H9 (cell line): ENCODE measurements at regions not wholly inside any gene's neighbourhood (a gene's known extent, or its start where the extent isn't known, plus 50 kb on each side); places are given as distances from the start of the nearest gene placed in this dataset.

Experiments
- DNase-seq: peaks from one replicate; pipeline ENCODE4 v3.0.0-alpha.2; 2017
- H2AFZ ChIP-seq: one replicate; pipeline ENCODE4 v1.6.1; 2013; ENCODE audit warnings: mild to moderate bottlenecking, low read length, control low read depth, moderate library complexity
- H2AK5ac ChIP-seq: 2 replicates; pipeline ENCODE4 v1.6.1; 2013; ENCODE audit warnings: low read length, control low read depth, mixed read lengths; ENCODE audit not compliant: insufficient read length
- H2BK120ac ChIP-seq: one replicate; pipeline ENCODE4 v1.6.1; 2013; ENCODE audit warnings: low read depth, mild to moderate bottlenecking, low read length, control low read depth, inconsistent platforms; ENCODE audit not compliant: poor library complexity, severe bottlenecking
- H2BK12ac ChIP-seq: 2 replicates; pipeline ENCODE4 v1.6.1; 2013; ENCODE audit warnings: low read length, control low read depth, mixed read lengths, low read depth; ENCODE audit not compliant: insufficient read length
- H2BK15ac ChIP-seq: 2 replicates; pipeline ENCODE4 v1.6.1; 2013; ENCODE audit warnings: low read depth, low read length, control low read depth
- H2BK20ac ChIP-seq: one replicate; pipeline ENCODE4 v1.6.1; 2013; ENCODE audit warnings: low read depth, mild to moderate bottlenecking, low read length, control low read depth, inconsistent platforms; ENCODE audit not compliant: poor library complexity, severe bottlenecking
- H2BK5ac ChIP-seq: 2 replicates; pipeline ENCODE4 v1.6.1; 2013; ENCODE audit warnings: low read length, control low read depth, mixed read lengths; ENCODE audit not compliant: insufficient read length
- H3K14ac ChIP-seq: 2 replicates; pipeline ENCODE4 v1.6.1; 2013; ENCODE audit warnings: low read length, control low read depth; ENCODE audit not compliant: insufficient read depth
- H3K18ac ChIP-seq: 2 replicates; pipeline ENCODE4 v1.6.1; 2013; ENCODE audit warnings: low read depth, mild to moderate bottlenecking, mixed read lengths, low read length, control low read depth; ENCODE audit not compliant: insufficient read length
- H3K23ac ChIP-seq: 2 replicates; pipeline ENCODE4 v1.6.1; 2013; ENCODE audit warnings: low read length, control low read depth, mixed read lengths, low read depth; ENCODE audit not compliant: insufficient read length
- H3K23me2 ChIP-seq: 2 replicates; pipeline ENCODE4 v1.6.1; 2013; ENCODE audit warnings: low read depth, mild to moderate bottlenecking, mixed read lengths, low read length, control low read depth; ENCODE audit not compliant: insufficient read length, poor library complexity, severe bottlenecking
- H3K27ac ChIP-seq: 2 replicates; pipeline ENCODE4 v1.5.1; 2013; ENCODE audit warnings: low read length, control low read depth, mixed read lengths, low read depth; ENCODE audit not compliant: insufficient read length
- H3K27me3 ChIP-seq: 2 replicates; pipeline ENCODE4 v1.6.1; 2013; ENCODE audit warnings: low read length, control low read depth, inconsistent platforms; ENCODE audit not compliant: insufficient read depth
- H3K4ac ChIP-seq: 2 replicates; pipeline ENCODE4 v1.6.1; 2013; ENCODE audit warnings: low read depth, mild to moderate bottlenecking, control low read depth, inconsistent platforms, low read length, moderate library complexity
- H3K4me1 ChIP-seq: 2 replicates; pipeline ENCODE4 v1.6.1; 2013; ENCODE audit warnings: low read length, control low read depth, inconsistent platforms; ENCODE audit not compliant: insufficient read depth
- H3K4me2 ChIP-seq: 2 replicates; pipeline ENCODE4 v1.6.1; 2013; ENCODE audit warnings: low read length, control low read depth, mixed read lengths; ENCODE audit not compliant: insufficient read length, insufficient read depth
- H3K56ac ChIP-seq: 2 replicates; pipeline ENCODE4 v1.6.1; 2013; ENCODE audit warnings: low read depth, mild to moderate bottlenecking, mixed read lengths, low read length, control low read depth; ENCODE audit not compliant: insufficient read length
- H3K79me1 ChIP-seq: 2 replicates; pipeline ENCODE4 v1.6.1; 2013; ENCODE audit warnings: low read depth, mild to moderate bottlenecking, moderate library complexity, low read length, control low read depth, inconsistent platforms; ENCODE audit not compliant: insufficient read depth, poor library complexity, severe bottlenecking
- H3K79me2 ChIP-seq: 2 replicates; pipeline ENCODE4 v1.6.1; 2013; ENCODE audit warnings: low read length, control low read depth, inconsistent platforms; ENCODE audit not compliant: insufficient read depth
- H3K9ac ChIP-seq: 2 replicates; pipeline ENCODE4 v1.6.1; 2013; ENCODE audit warnings: low read length, control low read depth, mixed read lengths; ENCODE audit not compliant: insufficient read length; ENCODE audit errors: extremely low read depth
- H3K9me3 ChIP-seq: one replicate; pipeline ENCODE4 v1.6.1; 2013; ENCODE audit warnings: low read depth, low read length, inconsistent platforms; ENCODE audit not compliant: control insufficient read depth
- H3T11ph ChIP-seq: one replicate; pipeline ENCODE4 v1.6.1; 2013; ENCODE audit warnings: mild to moderate bottlenecking, low read length, control low read depth, inconsistent platforms
- H4K20me1 ChIP-seq: one replicate; pipeline ENCODE4 v1.6.1; 2013; ENCODE audit not compliant: control insufficient read depth, insufficient read length, insufficient read depth
- H4K5ac ChIP-seq: 2 replicates; pipeline ENCODE4 v1.6.1; 2013; ENCODE audit warnings: low read depth, mild to moderate bottlenecking, mixed read lengths, low read length, control low read depth; ENCODE audit not compliant: insufficient read length
- H4K8ac ChIP-seq: replicated peaks from 2 replicates; pipeline ENCODE4 v1.6.1; 2013; ENCODE audit warnings: low read length, control low read depth, mixed read lengths, low read depth; ENCODE audit not compliant: insufficient read length
- H4K91ac ChIP-seq: 2 replicates; pipeline ENCODE4 v1.6.1; 2013; ENCODE audit warnings: low read depth, mild to moderate bottlenecking, moderate library complexity, mixed read lengths, low read length, control low read depth; ENCODE audit not compliant: insufficient read length
- H3K27ac Mint-ChIP-seq, 3 experiments: 2 replicates in 2 of 3; 3 replicates in 1 of 3; pipeline ENCODE4 v1.8.0; 2020 to 2021; ENCODE audit warnings: mixed read lengths in 3 of 3, mild to moderate bottlenecking in 1 of 3, moderate library complexity in 1 of 3
- H3K27me3 Mint-ChIP-seq: 2 replicates; pipeline ENCODE4 v1.8.0; 2021; ENCODE audit warnings: low read depth, mild to moderate bottlenecking, moderate library complexity, mixed read lengths
- H3K36me3 Mint-ChIP-seq, 3 experiments: 2 replicates in 2 of 3; 3 replicates in 1 of 3; pipeline ENCODE4 v1.8.0; 2020 to 2021; ENCODE audit warnings: low read depth in 3 of 3, mixed read lengths in 3 of 3; ENCODE audit not compliant: insufficient read depth in 1 of 3
- H3K4me1 Mint-ChIP-seq, 2 experiments: 2 replicates each; pipeline ENCODE4 v1.8.0; 2020; ENCODE audit warnings: mixed read lengths in 2 of 2
- H3K4me3 Mint-ChIP-seq, 2 experiments: 2 replicates in 1 of 2; 3 replicates in 1 of 2; pipeline ENCODE4 v1.8.0; 2020 to 2021; ENCODE audit warnings: mild to moderate bottlenecking in 2 of 2, mixed read lengths in 2 of 2, moderate library complexity in 1 of 2
- H3K9me3 Mint-ChIP-seq, 2 experiments: 2 replicates in 1 of 2; 3 replicates in 1 of 2; pipeline ENCODE4 v1.8.0; 2020; ENCODE audit warnings: mild to moderate bottlenecking in 2 of 2, mixed read lengths in 2 of 2, moderate library complexity in 1 of 2
- WGBS: extraction: QIAGEN DNeasy Blood & Tissue Kit; methylation state at CpG from one replicate; pipeline ENCODE4 v1.1.7; 2013; ENCODE audit warnings: missing lambda C conversion rate, low lambda C conversion rate, mixed read lengths; ENCODE audit not compliant: insufficient read length; ENCODE audit errors: extremely low coverage; 5-methylcytosine and 5-hydroxymethylcytosine counted together
- TF ChIP-seq, protein P1 (sequence below): fragments of 200-600 bp; sonication (generic); conservative IDR thresholded peaks from 3 replicates; pipeline ENCODE4 v1.8.0; 2021; ENCODE audit warnings: antibody characterized with exemption, mild to moderate bottlenecking

DNA sequence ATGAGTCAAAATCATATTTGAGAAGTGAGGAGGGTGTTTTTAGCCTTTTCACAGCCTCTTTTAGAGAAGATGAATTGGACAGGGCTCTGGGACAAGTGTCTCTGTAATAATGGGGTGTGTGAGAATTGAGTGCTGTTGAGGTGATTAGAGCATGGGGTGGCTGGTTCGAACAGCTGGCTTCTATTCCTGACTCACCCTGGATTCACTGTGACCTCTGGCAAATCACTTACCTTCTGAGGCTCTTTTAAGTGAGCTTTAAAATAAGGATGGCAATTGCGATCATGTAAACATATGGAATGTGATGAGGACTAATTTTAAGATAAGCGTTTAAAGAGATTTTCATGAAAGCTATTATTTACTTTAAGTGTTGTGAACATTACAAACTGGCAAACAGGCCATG is 243.4 kb downstream of the ADGRL2 start:
- Histone ChIP-seq H3K56ac (no peak overlapping the region), H2BK120ac (no peak overlapping the region), H3K27ac (no peak overlapping the region), H4K8ac (no peak overlapping the region), H3K23ac (no peak overlapping the region), H3K9me3 (no peaks in the 10 kb centered on the region), H2BK15ac (no peak overlapping the region), H2AK5ac (no peak overlapping the region), H3K27me3 (no peaks in the 10 kb centered on the region), H2BK5ac (no peak overlapping the region), H3K23me2 (no peaks in the 10 kb centered on the region), H4K5ac (no peak overlapping the region), H4K91ac (no peak overlapping the region), H2BK20ac (no peak overlapping the region), H3K4me2 (no peak overlapping the region), H3K4me1 (no peaks in the 10 kb centered on the region), H4K20me1 (no peaks in the 10 kb centered on the region), H3K4ac (no peak overlapping the region), H3K79me2 (no peaks in the 10 kb centered on the region), H3K14ac (no peak overlapping the region), H2BK12ac (no peak overlapping the region), H3K79me1 (no peaks in the 10 kb centered on the region), H3K18ac (no peak overlapping the region), H2AFZ (no peak overlapping the region), H3K9ac (no peak overlapping the region), H3T11ph (no peak overlapping the region)
- no CpG with 5 or more reads among the region's 3 CpGs for WGBS
- no peaks in the 10 kb centered on the region for H3K27me3 Mint-ChIP-seq
- H3K4me1 Mint-ChIP-seq: peaks cover 0 to 2% of the 10 kb centered on the region in 2 experiments; a peak in 1 of 4 replicates
- no peaks in the 10 kb centered on the region for H3K36me3 Mint-ChIP-seq
- TF ChIP-seq, protein P1, sequence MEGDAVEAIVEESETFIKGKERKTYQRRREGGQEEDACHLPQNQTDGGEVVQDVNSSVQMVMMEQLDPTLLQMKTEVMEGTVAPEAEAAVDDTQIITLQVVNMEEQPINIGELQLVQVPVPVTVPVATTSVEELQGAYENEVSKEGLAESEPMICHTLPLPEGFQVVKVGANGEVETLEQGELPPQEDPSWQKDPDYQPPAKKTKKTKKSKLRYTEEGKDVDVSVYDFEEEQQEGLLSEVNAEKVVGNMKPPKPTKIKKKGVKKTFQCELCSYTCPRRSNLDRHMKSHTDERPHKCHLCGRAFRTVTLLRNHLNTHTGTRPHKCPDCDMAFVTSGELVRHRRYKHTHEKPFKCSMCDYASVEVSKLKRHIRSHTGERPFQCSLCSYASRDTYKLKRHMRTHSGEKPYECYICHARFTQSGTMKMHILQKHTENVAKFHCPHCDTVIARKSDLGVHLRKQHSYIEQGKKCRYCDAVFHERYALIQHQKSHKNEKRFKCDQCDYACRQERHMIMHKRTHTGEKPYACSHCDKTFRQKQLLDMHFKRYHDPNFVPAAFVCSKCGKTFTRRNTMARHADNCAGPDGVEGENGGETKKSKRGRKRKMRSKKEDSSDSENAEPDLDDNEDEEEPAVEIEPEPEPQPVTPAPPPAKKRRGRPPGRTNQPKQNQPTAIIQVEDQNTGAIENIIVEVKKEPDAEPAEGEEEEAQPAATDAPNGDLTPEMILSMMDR: no peak
- no peaks in the 10 kb centered on the region for H3K9me3 Mint-ChIP-seq
- no peak overlapping the region for H3K4me3 Mint-ChIP-seq
- no peak overlapping the region for H3K27ac Mint-ChIP-seq
- DNase-seq: no peak
